Keratinocyte (primary cell): ENCODE measurements at regions not wholly inside any gene's neighbourhood (a gene's known extent, or its start where the extent isn't known, plus 50 kb on each side); places are given as distances from the start of the nearest gene placed in this dataset.

ENCODE experiments used
- CTCF ChIP-seq, 3 experiments: IDR thresholded peaks in 1 of 3; conservative IDR thresholded peaks in 1 of 3; optimal IDR thresholded peaks in 1 of 3; 2 replicates in 2 of 3; 3 replicates in 1 of 3; pipeline versions ENCODE3 to v1.5.1; 2011; ENCODE audit warnings: low read length in 3 of 3, mild to moderate bottlenecking in 3 of 3, moderate library complexity in 2 of 3, control low read depth in 1 of 3, inconsistent platforms in 1 of 3; ENCODE audit not compliant: insufficient read depth in 2 of 3; ENCODE audit errors: extremely low read depth in 1 of 3
- EZH2 ChIP-seq: IDR thresholded peaks from one replicate; pipeline ENCODE4 v1.6.1; 2012; ENCODE audit warnings: inconsistent platforms, mild to moderate bottlenecking, low read length, moderate library complexity

- TF ChIP-seq EZH2 (no peak), CTCF (optimal IDR thresholded peaks at IDR 0.05 in 1 of 3, IDR thresholded peaks at IDR 0.05 in 1 of 3, conservative IDR thresholded peaks at IDR 0.05 in 1 of 3; ENCODE audit: extremely low read depth in 1 of 3, insufficient read depth in 2 of 3, low read length in 3 of 3) (no peak)
These were observed 133.7 kb downstream of the DHX35 start for GRCh38 chr20:39095870-39096269.
